Renal cortex interstitium (tissue), 11 donors: ENCODE measurements at regions not wholly inside any gene's neighbourhood (a gene's known extent, or its start where the extent isn't known, plus 50 kb on each side); places are given as distances from the start of the nearest gene placed in this dataset.
"Not testable (repeated sequence)": the region's sequence is repeated elsewhere in the genome, so short reads cannot be mapped to it uniquely, and the experiment has no call there.

ENCODE experiments used
- DNase-seq, 11 donors: peaks; one replicate each; pipeline ENCODE4 v3.0.0-alpha.2; 2013; ENCODE audit warnings: low read depth in 9 of 11, low spot score in 4 of 11; ENCODE audit errors: extremely low read depth in 1 of 11

GRCh38 chrX:150257353-150258175 is 105.6 kb upstream of the MAMLD1 start:
- DNase-seq, result no peak

DNA sequence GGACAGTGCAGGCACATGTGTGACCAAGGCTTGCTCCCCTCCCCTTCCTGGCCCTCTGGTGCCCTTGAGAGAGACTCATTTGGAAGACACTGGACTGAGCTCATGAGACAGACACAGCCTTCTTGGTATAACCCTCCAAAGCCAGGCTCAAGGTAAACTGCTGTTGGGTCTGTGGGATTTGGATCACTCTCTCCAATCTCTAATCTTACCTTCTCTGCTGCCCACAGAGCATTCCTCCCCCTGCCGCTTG is 105.0 kb upstream of the MAMLD1 start:
- DNase-seq, result no peak

DNA sequence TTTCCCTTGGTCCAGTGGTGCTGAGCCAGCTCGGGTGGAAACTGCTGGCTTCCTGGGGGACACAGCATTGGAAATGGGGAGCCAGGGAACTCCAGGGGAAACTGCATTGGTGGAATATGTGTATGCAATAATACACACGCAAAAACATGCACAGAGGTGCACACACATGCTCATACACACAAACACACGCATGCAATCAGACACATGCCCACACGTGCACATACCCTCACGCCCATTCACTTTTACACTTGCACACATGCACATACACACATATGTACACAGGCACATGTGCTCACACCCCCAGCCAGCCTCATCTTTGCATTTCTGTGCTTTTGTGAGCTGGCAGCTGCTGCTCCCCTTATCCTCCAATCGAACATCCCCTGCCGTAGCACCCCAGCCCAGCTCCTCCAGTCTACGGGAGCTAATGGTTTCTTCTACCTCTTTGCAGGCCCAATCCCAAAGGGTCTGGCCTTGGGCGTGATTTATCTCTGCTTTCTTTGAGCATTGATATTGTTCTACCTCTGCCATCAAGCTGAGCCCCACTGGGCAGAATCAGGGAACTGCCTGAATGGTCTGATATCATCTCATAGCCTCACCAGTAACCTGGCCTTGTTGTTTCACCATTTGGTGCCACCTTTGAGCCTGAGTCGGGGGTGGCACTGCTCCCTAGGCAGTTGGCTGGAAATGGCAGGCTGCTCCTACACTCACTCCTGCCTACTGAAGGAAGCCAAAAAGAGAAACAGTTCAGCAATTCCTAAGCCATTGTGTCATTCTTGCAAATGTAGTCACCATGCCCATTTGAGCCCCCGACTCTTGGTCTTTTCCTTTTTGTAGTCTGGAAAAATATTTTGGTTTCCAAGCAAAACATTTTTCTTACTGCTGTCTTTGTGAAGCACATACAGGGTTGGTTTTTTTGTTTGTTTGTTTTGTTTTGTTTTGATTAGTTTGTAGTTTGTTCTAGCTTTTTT is 104.4 kb upstream of the MAMLD1 start:
- DNase-seq, result no peak

DNA sequence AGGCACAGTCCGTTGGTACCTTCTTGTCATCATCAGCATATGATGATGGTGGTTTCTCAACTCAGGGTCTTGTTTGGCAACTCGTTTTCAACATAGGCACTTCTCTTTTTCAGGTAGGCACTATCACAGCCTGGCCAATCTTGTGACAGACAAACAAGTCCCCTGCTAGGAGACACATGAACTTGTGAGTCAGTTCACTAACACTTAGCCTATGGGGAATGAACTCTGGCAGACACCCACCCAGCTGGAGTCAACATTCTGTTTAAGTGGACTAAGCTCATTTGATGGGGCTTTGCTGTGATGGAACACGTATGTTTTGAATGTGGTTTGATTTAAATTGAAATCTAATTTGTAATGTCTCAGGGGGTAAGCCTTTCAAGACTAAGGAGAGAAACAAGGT is 100.7 kb upstream of the MAMLD1 start:
- DNase-seq, result no peak

DNA sequence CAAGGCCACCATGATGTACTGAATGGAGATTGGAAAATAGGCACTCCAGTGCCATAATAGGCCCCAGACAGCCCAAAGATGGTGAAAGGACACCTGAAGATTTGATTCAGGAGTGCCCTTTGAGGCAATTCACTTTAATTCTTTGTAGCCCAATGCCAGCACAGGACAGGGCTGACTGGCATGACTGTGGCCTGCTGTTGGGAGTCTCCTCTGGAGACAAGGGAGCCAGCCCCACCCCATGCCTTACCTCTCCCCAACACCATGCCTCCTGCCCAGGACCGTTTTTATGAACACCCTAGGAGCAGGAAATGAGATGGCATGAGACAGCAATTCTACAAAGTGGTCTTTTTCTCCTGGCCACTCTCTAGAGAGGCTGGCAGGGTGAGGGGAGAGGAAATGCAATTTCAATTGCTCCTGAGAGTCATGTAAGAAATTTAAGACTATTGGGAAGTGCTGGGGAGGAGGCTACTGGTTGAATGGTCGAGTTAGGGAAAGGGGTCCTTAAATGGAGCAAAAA is 94.2 kb upstream of the MAMLD1 start:
- no peak for DNase-seq

GRCh38 chrX:150269605-150270254 is 93.4 kb upstream of the MAMLD1 start:
- peak in 8 of 11 donors; percentile 9 to 43 (median 18) for DNase-seq

- DNase-seq, result no peak
These were observed 92.5 kb upstream of the MAMLD1 start for GRCh38 chrX:150270622-150271021.

DNA sequence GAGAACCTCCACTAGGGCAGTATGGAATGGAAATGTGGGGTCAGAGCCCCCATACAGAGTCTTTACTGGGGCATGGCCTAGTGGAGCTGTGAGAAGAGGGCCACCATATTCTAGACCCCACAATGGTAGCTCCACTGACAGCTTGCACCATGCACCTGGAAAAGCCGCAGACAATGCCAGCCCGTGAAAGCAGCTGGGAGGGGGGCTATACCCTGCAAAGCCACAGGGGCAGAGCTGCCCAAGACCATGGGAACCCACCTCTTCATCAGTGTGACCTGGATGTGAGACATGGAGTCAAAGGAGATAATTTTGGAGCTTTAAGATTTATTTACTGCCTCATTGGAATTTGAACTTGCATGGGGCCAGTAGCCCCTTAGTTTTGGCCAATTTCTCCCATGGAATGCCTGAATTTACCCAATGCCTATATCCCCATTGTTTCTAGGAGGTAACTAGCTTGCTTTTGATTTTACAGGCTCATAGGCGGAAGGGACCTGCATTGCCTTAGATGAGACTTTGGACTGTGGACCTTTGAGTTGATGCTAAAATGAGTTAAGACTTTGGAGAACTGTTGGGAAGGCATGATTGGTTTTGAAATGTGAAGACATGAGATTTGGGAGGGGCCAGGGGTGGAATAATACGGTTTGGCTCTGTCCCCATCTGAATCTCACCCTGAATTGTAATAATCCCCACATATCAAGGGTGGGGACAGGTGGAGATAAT is 89.4 kb upstream of the MAMLD1 start:
- DNase-seq, result not testable (repeated sequence)

GRCh38 chrX:150282953-150283352 is 80.2 kb upstream of the MAMLD1 start:
- DNase-seq, result no peak

GRCh38 chrX:150291014-150291413 is 72.1 kb upstream of the MAMLD1 start:
- DNase-seq, result no peak

GRCh38 chrX:150293311-150294013 is 69.7 kb upstream of the MAMLD1 start:
- DNase-seq, result no peak

DNA sequence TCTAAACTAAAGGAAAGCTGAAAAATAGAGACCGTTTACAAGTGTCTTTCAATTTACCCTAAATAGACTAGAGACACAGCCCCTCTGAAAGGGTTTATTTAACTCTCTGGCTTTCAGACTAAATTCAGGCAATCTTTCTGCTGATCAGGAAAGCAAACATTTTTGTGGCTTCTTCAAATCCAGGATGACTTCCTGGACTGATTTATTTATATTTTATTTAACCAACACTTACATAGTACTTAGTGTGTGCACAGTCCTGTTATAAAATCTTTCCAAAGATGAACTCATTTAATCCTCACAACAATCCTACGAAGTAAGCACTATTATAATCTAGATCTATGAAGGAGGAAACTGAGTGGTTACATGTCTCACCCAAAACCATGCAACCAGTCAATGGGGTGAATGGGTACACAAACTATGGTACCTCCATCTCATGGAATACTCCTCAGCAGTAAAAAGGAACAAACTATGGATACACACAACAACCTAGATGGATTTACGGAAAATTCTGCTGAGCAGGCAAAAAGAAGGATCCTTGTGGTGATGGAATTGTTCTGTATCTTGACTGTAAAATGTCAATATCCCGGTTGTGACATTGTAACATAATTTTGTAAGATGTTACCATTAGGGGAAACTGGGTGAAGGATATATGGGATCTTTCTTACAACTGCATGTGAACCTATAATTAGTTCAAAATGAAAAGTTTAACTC is 64.1 kb upstream of the MAMLD1 start:
- no peak for DNase-seq

DNA sequence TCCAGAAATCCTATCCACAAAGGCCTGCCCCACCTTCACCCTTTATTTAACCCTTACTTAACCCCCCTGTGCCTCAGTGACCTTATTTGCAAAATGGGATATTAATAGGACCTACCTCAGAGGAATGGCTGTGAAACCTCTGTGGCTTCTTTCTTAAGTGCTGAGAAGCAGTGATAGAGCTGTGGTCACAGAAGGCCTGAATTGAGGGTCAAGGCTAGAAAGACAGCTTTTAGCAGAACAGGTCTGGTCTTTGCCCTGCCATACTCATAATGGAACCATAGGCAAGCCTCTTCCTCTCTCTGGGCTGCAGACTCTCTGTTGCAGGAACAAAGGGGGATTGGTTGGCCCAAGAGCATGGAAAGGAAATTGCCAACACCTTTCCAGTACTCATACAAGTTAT is 63.5 kb upstream of the MAMLD1 start:
- no peak for DNase-seq

DNA sequence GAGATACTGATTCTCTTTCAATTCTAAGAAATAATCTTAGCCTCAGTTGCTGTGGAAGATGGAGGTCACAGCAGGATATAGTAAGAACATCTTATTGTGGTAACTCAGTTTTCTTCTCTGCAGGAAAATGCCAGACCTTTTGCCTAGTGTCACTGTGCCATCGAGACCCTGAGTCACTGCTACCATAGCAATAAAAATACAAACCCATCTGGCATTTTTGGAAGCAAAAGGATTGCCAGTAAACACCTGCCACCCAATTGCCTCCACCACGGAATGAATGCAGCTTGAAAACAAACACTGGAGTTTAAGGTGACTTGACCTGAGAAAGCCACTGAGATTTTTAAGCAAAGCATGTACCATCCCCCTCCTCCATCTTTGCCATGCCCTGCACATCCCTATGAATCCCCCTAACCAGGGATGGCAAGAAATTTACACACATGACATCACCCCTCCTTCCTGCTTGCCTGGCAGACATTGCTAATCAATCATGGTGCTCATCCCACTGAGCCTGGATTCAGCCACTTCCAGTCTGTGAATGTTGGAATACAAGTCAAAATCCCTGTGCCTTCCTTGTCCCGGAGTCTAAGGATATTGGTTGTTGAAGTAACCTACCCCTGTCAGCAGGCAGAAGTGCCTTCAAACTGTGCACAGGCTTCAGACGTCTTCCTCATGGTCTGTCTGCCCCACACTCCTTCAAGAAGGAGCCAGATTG is 59.6 kb upstream of the MAMLD1 start:
- DNase-seq, result no peak

DNA sequence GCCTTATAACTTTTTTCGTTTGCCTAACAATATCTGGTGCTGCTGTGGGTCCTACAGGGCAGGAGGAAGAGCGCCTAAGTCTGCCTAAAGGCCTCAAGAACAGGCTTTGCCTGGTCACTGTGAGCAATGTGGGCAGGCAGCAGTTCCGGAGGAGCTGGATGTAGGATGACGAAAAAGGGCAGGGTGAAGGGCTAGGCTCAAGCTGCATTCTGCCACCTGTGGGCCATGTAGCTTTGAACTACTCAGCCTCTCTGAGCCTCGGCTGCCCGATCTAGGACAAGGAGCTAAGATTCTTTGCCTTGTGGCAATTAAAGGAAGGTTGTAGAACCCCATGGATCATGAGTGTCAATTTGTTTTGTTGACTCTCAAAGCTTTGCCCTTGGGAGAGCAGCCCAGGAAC is 57.1 kb upstream of the MAMLD1 start:
- no peak for DNase-seq

GRCh38 chrX:150308041-150308440 is 55.1 kb upstream of the MAMLD1 start:
- no peak for DNase-seq

GRCh38 chrX:150308532-150309157 is 54.5 kb upstream of the MAMLD1 start:
- no peak for DNase-seq
